ENCODE measurements at regions not wholly inside any gene's neighbourhood (a gene's known extent, or its start where the extent isn't known, plus 50 kb on each side); places are given as distances from the start of the nearest gene placed in this dataset.
A peak's percentile ranks its signal among the peaks of the same experiment; 100 is the strongest.
"Not testable (repeated sequence)": the region's sequence is repeated elsewhere in the genome, so short reads cannot be mapped to it uniquely, and the experiment has no call there.

DNA sequence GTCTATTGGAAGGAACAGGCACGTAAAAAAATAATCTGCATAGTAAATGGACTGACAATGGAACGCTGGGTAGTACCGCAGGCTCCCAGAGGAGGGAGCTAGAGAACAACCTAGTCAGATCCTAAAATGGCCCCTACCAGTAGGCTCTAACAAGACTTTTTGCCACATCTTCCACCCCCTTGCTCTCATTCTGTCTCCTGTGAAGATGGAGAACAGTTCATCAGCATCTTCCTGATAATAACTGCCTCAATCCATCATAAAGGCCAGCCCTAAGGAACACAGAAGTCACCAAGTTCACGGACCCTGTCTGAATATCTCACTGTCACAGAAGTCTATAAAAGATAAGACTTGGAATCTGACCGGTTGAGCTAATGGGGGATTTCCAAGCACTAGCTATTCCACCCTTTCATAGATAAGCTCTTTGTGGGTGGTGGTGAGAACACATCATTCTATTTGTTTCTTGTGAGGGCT, 133.4 kb downstream of the SLC1A3 start:
- Mint-ChIP-seq H3K4me3 (no peak overlapping the region), H3K27me3 (peaks cover 33% of the 10 kb centered on the region), H3K9me3 (ENCODE audit: low read depth) (no peaks in the 10 kb centered on the region)

DNA sequence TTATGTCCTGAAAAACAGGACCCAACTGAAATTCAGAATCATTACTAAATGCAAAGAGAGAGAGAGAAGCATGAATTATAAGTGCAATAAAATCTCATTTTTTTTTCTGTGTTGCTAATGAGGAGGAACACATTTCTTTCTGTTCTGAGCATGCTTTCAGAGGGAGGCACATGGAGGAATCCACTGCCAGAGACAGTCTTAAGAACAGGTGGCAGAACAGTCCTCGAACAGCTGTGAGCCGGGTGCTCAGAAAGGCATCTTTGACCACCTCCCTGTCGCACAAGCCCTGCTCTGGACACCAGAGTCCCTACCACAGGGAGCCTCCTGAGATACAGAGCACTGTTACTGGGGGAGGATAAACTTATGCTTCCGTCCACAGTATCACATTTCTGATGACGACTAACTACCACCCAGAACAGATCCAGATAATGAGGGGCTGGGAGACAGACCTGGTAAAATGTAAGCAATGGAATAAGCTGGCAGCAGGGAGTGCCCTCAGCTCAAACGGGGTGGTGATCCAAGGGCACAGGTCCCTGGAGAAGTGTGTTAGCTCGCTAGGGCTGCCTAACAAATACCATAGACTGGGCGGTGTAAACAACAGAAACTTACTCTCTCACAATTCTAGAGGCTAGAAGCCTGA, 134.0 kb downstream of the SLC1A3 start:
- H3K27me3 Mint-ChIP-seq, result peaks cover 36% of the 10 kb centered on the region

More for the DNA sequence above, 133.4 kb downstream of the SLC1A3 start:
- Mint-ChIP-seq H3K4me1 (ENCODE audit: low read depth) (peaks cover 9% of the 10 kb centered on the region), H3K27ac (no peak overlapping the region), H3K36me3 (no peaks in the 10 kb centered on the region)

DNA sequence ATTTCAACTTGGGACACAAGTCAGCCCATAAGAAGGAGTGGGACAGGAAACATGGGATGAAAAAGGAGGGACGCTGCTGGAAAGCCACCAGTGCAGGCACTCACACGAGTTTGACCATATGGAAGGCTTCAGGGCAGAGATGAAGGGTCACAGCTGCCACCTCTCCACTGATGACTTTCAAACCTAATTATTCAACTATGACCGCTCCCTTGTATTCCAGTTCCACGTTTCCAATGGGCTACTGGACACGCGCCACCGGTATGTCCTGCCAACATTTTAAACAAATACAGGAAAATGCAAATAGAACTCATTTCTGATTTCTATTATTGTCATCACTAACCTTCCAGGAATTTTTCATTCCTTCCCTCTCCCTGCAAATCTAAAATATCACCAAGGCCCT, 134.7 kb downstream of the SLC1A3 start:
- Mint-ChIP-seq H3K4me3 (no peak overlapping the region), H3K4me1 (ENCODE audit: low read depth) (peaks cover 14% of the 10 kb centered on the region), H3K9me3 (ENCODE audit: low read depth) (no peaks in the 10 kb centered on the region), H3K27ac (no peak overlapping the region), H3K27me3 (peaks cover 39% of the 10 kb centered on the region), H3K36me3 (no peaks in the 10 kb centered on the region)

More for the DNA sequence above, 134.0 kb downstream of the SLC1A3 start:
- no peak overlapping the region for H3K27ac Mint-ChIP-seq
- no peaks in the 10 kb centered on the region for H3K36me3 Mint-ChIP-seq
- no peak overlapping the region for H3K4me3 Mint-ChIP-seq
- no peaks in the 10 kb centered on the region for H3K9me3 Mint-ChIP-seq (ENCODE audit: low read depth)
- H3K4me1 Mint-ChIP-seq (ENCODE audit: low read depth), result peaks cover 12% of the 10 kb centered on the region

DNA sequence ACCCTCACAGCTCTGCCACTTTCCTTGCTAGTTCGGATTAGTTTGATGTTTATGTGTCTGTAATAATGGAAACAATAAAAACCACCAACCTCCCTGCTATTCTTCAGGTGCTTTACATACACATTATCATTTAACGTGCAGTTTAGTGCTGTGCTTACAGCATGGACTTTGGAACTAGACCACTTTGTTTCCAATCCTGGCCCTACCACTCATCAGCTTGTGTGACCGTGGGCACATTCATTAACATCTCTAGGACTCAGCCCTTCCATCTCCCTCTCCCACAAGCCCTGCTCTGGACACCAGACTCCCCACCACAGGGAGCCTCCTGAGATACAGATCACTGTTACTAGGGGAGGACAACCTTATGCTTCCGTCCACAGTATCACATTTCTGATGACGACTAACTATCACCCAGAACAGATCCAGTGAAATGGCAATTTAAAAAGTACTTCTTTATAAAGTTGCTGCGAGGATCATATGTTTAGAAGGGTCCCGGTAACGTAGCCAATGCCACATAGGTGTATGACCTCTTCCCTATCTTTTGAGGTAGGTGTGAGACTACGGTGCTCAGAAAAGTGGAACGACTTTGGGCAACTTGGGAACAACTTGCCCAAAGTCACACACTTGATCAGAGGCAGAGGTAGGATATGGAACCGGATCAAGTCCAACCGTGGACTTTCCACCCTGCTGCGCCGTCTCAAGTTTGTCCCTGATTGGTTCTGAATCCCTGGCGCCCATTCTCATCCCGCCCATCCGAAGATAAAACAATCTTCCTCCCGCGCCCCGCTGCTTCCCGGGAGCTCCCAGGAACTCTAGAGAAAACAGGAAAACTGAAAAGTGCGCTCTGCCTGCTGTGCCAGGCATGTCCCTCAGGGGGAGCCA, 132.4 kb upstream of the NIPBL start:
- peak overlapping the region; percentile 75 for H3K4me3 Mint-ChIP-seq
- H3K9me3 Mint-ChIP-seq (ENCODE audit: low read depth), result no peaks in the 10 kb centered on the region
- peaks cover 51% of the 10 kb centered on the region for H3K27me3 Mint-ChIP-seq
- H3K36me3 Mint-ChIP-seq, result no peaks in the 10 kb centered on the region
- H3K27ac Mint-ChIP-seq, result no peak overlapping the region
- peaks cover 14% of the 10 kb centered on the region for H3K4me1 Mint-ChIP-seq (ENCODE audit: low read depth)

DNA sequence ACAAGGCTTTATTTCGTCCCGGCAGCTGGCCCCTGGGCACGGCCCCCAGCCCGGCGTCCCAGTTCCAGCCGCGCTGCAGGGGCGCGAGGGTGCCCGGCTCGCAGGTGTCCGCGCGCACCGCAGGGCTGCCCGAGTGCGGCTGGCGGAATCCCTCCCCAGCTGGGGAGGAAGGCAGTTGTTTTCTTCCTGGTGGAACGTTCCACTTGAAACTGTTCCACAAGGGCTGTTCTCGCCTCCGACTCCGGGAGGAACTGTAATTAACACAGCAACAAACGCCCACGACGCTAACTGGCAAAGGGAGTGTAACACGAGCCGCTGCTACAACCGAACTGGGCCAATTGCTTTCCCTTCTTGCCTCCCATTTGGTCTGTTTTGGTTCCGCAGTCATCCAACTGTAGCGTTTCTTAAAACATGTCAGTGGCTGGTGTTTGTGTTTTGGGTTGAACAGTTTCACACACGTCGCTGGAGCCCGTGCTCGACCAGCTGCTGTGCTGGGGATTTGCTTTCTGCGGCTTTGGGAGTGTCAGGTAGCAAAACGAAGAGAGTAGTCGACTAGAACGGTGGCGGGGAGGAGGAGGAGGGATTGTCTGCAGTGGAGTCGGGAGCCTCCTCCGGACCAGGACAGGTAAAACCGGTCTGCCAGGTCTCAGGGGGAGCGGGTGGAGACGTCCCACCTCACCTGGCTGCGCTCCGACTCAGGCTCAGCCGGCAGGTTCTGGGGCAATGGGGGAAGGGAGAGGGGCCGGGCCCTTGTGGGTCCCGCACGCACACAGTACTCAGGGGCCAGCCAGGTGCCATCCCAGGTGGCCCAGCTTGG, 131.6 kb upstream of the NIPBL start:
- Mint-ChIP-seq H3K4me1 (ENCODE audit: low read depth) (peaks cover 12% of the 10 kb centered on the region), H3K4me3 (peak overlapping the region; percentile 92), H3K27ac (no peak overlapping the region), H3K27me3 (peaks cover 51% of the 10 kb centered on the region), H3K9me3 (ENCODE audit: low read depth) (no peaks in the 10 kb centered on the region), H3K36me3 (no peaks in the 10 kb centered on the region)

DNA sequence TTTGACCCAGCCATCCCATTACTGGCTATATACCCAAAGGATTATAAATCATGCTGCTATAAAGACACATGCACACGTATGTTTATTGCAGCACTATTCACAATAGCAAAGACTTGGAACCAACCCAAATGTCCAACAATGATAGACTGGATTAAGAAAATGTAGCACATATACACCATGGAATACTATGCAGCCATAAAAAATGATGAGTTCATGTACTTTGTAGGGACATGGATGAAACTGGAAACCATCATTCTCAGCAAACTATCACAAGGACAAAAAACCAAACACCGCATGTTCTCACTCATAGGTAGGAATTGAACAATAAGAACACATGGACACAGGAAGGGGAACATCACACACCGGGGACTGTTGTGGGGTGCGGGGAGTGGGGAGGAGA, 128.8 kb upstream of the NIPBL start:
- H3K4me1 Mint-ChIP-seq (ENCODE audit: low read depth), result peaks cover 12% of the 10 kb centered on the region
- H3K9me3 Mint-ChIP-seq (ENCODE audit: low read depth); H3K4me3 Mint-ChIP-seq; H3K27ac Mint-ChIP-seq; H3K36me3 Mint-ChIP-seq: not testable (repeated sequence)
- peaks cover 38% of the 10 kb centered on the region for H3K27me3 Mint-ChIP-seq

DNA sequence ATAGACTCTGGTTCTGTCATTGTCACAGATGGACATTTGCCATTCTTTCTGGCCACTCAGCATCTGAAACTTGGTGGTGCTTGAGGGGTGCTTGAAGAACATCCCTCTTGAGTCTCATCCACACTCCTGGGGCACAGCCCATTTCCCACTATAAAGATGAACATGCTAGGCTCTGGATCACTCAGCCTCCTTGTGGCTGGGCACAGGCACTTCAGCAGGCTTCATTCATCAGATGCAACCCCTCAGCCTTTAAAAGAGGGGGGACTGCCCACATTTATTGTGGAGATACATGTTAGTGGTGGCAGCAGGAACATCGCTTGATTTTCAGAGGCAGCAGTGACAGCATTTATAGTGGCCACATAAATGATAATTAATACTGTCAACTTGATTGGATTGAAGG, 124.7 kb upstream of the NIPBL start:
- H3K4me3 Mint-ChIP-seq, result no peak overlapping the region
- H3K4me1 Mint-ChIP-seq (ENCODE audit: low read depth), result no peaks in the 10 kb centered on the region
- no peaks in the 10 kb centered on the region for H3K9me3 Mint-ChIP-seq (ENCODE audit: low read depth)
- H3K27ac Mint-ChIP-seq, result no peak overlapping the region
- H3K27me3 Mint-ChIP-seq, result peaks cover 10% of the 10 kb centered on the region
- no peaks in the 10 kb centered on the region for H3K36me3 Mint-ChIP-seq

DNA sequence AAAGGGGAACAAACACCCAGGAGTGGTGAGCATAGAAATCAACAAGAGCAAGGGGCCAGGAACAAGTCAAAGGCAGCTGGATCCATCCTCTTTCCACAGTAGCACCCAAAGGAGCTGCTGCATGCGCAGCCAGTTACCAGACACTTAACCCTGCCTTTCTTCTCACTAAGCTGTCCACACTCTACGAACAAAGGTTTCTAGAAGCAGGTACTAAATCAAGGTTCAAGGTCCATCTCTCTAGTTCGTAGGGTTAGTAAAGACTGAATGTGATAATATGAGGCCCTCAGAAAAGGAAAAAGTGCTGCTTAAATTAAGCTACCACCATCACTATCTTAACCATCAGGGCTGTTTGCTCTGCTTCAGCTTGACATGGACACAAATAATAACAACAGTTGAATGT, 121.2 kb upstream of the NIPBL start:
- H3K4me1 Mint-ChIP-seq (ENCODE audit: low read depth), result no peaks in the 10 kb centered on the region
- no peak overlapping the region for H3K27ac Mint-ChIP-seq
- no peaks in the 10 kb centered on the region for H3K36me3 Mint-ChIP-seq
- H3K4me3 Mint-ChIP-seq, result no peak overlapping the region
- peaks cover 1% of the 10 kb centered on the region for H3K27me3 Mint-ChIP-seq
- no peaks in the 10 kb centered on the region for H3K9me3 Mint-ChIP-seq (ENCODE audit: low read depth)

DNA sequence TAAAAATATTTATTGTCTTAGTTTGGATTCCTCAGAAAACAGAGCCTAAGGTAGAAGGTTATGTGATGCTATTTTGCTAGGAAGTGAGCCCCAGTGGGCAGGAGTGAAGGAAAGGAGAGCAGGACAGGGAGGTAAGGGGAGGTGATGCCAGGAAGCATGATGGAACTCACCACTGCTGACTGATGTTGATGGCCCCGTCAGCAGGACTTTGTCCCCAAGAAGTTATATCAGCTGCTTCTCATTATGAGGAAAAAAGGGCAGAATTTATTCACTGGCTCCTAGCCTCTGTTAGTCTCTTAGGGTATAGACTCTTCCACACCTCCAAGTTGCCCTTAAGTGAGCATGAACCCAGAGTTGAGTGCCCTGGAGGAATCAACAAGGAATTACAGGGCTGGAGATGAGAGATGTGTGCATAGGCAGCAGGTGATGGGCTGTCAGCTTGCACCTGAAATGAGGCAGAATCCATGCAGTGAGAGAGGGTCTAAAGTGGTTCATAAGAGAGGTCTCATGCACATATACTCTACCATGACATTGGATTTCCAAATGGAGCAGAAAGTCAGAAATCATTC, 120.6 kb upstream of the NIPBL start:
- H3K36me3 Mint-ChIP-seq, result no peaks in the 10 kb centered on the region
- H3K4me1 Mint-ChIP-seq (ENCODE audit: low read depth), result no peaks in the 10 kb centered on the region
- no peaks in the 10 kb centered on the region for H3K9me3 Mint-ChIP-seq (ENCODE audit: low read depth)
- H3K4me3 Mint-ChIP-seq, result no peak overlapping the region
- peaks cover 1% of the 10 kb centered on the region for H3K27me3 Mint-ChIP-seq
- no peak overlapping the region for H3K27ac Mint-ChIP-seq

DNA sequence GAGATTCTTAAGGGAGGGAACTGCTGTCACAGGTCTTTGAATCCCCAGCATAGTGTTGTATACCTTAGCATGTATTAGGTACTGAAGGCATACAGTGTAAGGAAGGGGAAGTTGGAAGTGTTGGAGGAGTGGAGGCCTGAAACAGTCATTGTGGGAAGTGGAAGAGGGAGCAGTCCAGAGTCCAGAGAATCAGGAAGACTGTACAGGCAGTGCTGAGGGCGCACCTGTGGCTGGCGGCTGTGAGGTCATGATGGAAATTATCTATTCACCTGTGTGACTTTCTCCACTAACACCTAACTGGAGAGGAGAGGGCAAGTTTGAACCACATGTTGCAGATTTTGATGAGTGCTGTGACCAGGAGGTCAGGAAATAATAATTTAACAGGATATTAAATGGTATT, 119.7 kb upstream of the NIPBL start:
- no peak overlapping the region for H3K27ac Mint-ChIP-seq
- H3K9me3 Mint-ChIP-seq (ENCODE audit: low read depth), result no peaks in the 10 kb centered on the region
- H3K4me3 Mint-ChIP-seq, result no peak overlapping the region
- H3K27me3 Mint-ChIP-seq, result peaks cover 1% of the 10 kb centered on the region
- no peaks in the 10 kb centered on the region for H3K36me3 Mint-ChIP-seq
- no peaks in the 10 kb centered on the region for H3K4me1 Mint-ChIP-seq (ENCODE audit: low read depth)

DNA sequence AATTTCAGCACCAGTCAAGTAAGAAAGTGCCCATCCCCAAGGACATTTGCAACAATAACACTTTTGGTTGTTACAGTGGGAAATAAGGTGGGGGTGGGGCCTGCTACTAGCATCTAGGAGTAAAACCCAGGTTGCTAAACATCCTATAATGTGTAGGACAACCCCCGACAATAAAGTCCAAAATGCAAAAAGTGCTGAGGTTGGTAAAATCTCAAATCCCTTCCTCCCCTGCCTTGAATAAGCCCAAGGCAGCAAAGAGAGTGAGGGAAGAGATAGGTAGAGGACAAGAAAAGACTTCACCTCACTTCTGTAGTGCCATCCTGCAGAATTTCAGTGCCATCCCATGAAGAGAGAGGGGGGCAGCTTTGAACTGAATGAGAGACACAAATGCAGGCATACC, 117.5 kb upstream of the NIPBL start:
- H3K27me3 Mint-ChIP-seq, result peaks cover 1% of the 10 kb centered on the region
- no peak overlapping the region for H3K27ac Mint-ChIP-seq
- H3K36me3 Mint-ChIP-seq, result no peaks in the 10 kb centered on the region
- H3K4me3 Mint-ChIP-seq, result no peak overlapping the region
- no peaks in the 10 kb centered on the region for H3K9me3 Mint-ChIP-seq (ENCODE audit: low read depth)
- H3K4me1 Mint-ChIP-seq (ENCODE audit: low read depth), result no peaks in the 10 kb centered on the region

DNA sequence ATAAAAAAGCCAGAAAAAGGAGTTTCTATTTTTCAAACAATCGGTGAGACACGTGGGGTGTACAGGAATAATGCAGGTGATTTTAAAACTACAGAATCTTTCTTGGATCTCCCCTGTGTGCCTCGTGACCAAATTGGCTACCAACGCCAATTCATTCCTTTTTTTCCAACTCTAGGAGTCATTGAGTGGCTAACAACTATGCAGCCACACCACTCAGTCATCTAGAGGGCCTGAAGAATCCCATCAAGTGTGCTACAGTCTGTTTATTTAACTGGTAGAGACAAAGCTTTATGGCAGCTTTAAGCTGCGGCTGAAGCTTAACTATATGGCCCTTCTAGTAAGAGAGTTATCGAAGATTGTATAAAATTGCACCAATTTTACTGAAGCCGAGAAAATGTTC, 113.1 kb upstream of the NIPBL start:
- Mint-ChIP-seq H3K9me3 (ENCODE audit: low read depth) (peaks cover 4% of the 10 kb centered on the region), H3K4me1 (ENCODE audit: low read depth) (no peaks in the 10 kb centered on the region), H3K36me3 (peaks cover 3% of the 10 kb centered on the region), H3K4me3 (no peak overlapping the region), H3K27me3 (peaks cover 4% of the 10 kb centered on the region), H3K27ac (no peak overlapping the region)

DNA sequence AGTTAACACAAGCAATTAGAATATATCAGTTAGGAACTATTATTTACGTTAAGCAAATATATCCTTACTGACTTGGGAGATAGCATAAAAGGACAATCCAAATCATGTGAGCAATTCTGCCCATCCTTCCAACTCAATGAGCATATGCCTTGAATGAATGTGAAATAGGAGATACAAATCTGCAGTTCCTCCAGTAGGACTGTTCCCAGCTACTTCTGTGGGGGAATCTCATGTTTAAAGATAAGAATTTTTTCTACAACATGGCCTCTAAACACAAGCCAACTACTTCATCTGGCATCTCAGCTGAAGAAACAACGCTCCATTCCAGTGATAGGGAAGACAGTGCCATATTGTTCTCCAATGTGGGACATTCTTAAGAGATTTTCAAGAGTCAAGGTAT, 110.7 kb upstream of the NIPBL start:
- H3K36me3 Mint-ChIP-seq, result peaks cover 3% of the 10 kb centered on the region
- no peaks in the 10 kb centered on the region for H3K4me1 Mint-ChIP-seq (ENCODE audit: low read depth)
- H3K9me3 Mint-ChIP-seq (ENCODE audit: low read depth), result peaks cover 4% of the 10 kb centered on the region
- no peak overlapping the region for H3K27ac Mint-ChIP-seq
- peaks cover 4% of the 10 kb centered on the region for H3K27me3 Mint-ChIP-seq
- H3K4me3 Mint-ChIP-seq, result no peak overlapping the region

DNA sequence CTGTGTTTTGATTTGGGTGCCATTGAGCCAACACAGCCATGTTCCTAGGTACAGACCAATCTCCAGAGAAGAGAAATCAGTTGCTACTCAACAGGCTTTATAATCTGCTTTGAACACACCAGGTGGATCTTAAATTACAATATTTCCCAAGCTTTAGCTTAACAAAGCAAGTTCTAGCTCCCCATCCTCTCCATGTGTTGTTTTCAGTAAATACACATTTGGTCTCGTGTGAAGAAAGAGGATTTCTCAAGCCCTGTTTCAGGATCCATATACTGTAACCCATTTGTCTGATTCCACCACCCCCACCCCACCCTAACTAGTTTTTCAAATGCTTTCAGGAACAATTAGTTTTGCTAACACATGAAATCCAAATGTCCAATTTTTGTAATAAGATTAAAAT, 109.6 kb upstream of the NIPBL start:
- no peaks in the 10 kb centered on the region for H3K4me1 Mint-ChIP-seq (ENCODE audit: low read depth)
- no peak overlapping the region for H3K4me3 Mint-ChIP-seq
- H3K9me3 Mint-ChIP-seq (ENCODE audit: low read depth), result peaks cover 4% of the 10 kb centered on the region
- H3K27me3 Mint-ChIP-seq, result peaks cover 4% of the 10 kb centered on the region
- no peak overlapping the region for H3K27ac Mint-ChIP-seq
- H3K36me3 Mint-ChIP-seq, result peaks cover 3% of the 10 kb centered on the region

DNA sequence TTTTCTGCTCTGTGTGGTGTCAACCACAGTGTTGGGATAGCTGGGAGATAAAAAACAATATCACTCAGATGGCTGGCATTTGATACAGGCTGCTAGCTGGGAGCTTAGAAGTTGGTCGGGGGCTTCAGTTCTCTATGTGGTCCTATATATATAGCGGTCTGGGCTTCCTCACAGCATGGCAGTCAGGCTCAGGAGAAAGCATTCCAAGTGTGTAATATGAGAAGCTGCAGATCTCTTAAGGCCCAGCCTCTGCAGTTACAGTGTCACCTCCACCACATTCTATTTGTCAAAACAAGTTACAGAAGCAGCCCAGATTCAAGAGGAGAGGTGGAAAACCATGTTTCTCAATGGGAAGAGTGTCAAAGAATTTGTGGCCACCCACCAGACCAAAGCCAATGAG, 108.1 kb upstream of the NIPBL start:
- Mint-ChIP-seq H3K36me3 (peaks cover 3% of the 10 kb centered on the region), H3K27me3 (peaks cover 4% of the 10 kb centered on the region), H3K4me3 (no peak overlapping the region), H3K4me1 (ENCODE audit: low read depth) (no peaks in the 10 kb centered on the region), H3K9me3 (ENCODE audit: low read depth) (peaks cover 4% of the 10 kb centered on the region), H3K27ac (no peak overlapping the region)

All from activated naive CD8-positive, alpha-beta T cell (primary cell).